Stomach (tissue), 8 donors: ENCODE measurements at regions not wholly inside any gene's neighbourhood (a gene's known extent, or its start where the extent isn't known, plus 50 kb on each side); places are given as distances from the start of the nearest gene placed in this dataset.

Experiments used
- DNase-seq, 2 donors: peaks; one replicate each; pipeline versions ENCODE4 v3.0.0 to v3.0.0-alpha.2; 2013 to 2019
- H3K27ac ChIP-seq, 5 donors: fragments of 200-600 bp in 4 of 5; sonication (generic) in 4 of 5; one replicate each; pipeline ENCODE4 v1.5.1; 2013 to 2019; ENCODE audit warnings: mild to moderate bottlenecking in 1 of 5, moderate library complexity in 1 of 5
- H3K27me3 ChIP-seq, 3 donors: fragments of 200-600 bp; sonication (generic); one replicate each; pipeline ENCODE4 v1.5.1; 2017 to 2019; ENCODE audit warnings: mixed run types in 1 of 3
- H3K36me3 ChIP-seq, 4 donors: fragments of 200-600 bp; sonication (generic); 1 replicate in 3 of 4; 2 replicates in 1 of 4; pipeline ENCODE4 v1.5.1; 2016 to 2019
- H3K4me1 ChIP-seq, 4 donors: fragments of 200-600 bp; sonication (generic); one replicate each; pipeline ENCODE4 v1.5.1; 2016 to 2019
- H3K4me3 ChIP-seq, 4 donors: fragments of 200-600 bp; sonication (generic) in 3 of 4; one replicate each; pipeline ENCODE4 v1.5.1; 2016 to 2019; ENCODE audit warnings: mild to moderate bottlenecking in 1 of 4
- H3K9me3 ChIP-seq, 4 donors: fragments of 200-600 bp; sonication (generic); one replicate each; pipeline ENCODE4 v1.5.1; 2016 to 2019
- CTCF ChIP-seq, 7 experiments: fragments of 450-650 bp in 4 of 7; fragments of 200-600 bp in 3 of 7; sonication (generic) in 3 of 7; IDR thresholded peaks; one replicate each; pipeline ENCODE4 v1.5.1; 2016 to 2019; ENCODE audit warnings: antibody characterized with exemption in 7 of 7, control low read depth in 2 of 7, mild to moderate bottlenecking in 1 of 7
- EP300 ChIP-seq: sonication (generic); formaldehyde crosslinking; IDR thresholded peaks from one replicate; pipeline ENCODE4 v1.6.1; 2017; ENCODE audit warnings: antibody characterized with exemption
- POLR2A ChIP-seq, 4 donors: fragments of 450-650 bp; IDR thresholded peaks; one replicate each; pipeline ENCODE4 v1.6.1; 2016; ENCODE audit warnings: antibody characterized with exemption in 4 of 4, control low read depth in 2 of 4, mild to moderate bottlenecking in 1 of 4, moderate library complexity in 1 of 4
- POLR2AphosphoS5 ChIP-seq, 3 donors: sonication (generic); formaldehyde crosslinking; IDR thresholded peaks; one replicate each; pipeline ENCODE4 v1.6.1; 2016; ENCODE audit warnings: antibody characterized with exemption in 3 of 3
- WGBS, 5 donors: extraction: QIAGEN DNeasy Blood & Tissue Kit in 3 of 5; methylation state at CpG; one replicate each; pipeline versions ENCODE4 v1.1.5 to v1.1.7; 2013 to 2018; 5-methylcytosine and 5-hydroxymethylcytosine counted together
- intact Hi-C: fragments of 100-400 bp; cut with DNase I; formaldehyde crosslinking; loops from one replicate; pipeline ENCODE4 v1.15.1; 2023; ENCODE audit warnings: low total_unique reads
- donor health status: healthy with polysubstance abuse.
- donor health status: Bipolar disorder and iron deficiency.
- donor health status: healthy.

GRCh38 chr7:88669913-88670312 lies 89.6 kb upstream of the ZNF804B start:
- no peaks in the 10 kb centered on the region for H3K27me3 ChIP-seq
- H3K36me3 ChIP-seq = no peaks in the 10 kb centered on the region
- no peak overlapping the region for H3K27ac ChIP-seq
- no peaks in the 10 kb centered on the region for H3K4me1 ChIP-seq
- WGBS, 5 donors = 82 to 93% (median 91%) methylated on average over 3 of the region's 3 CpGs
- intact Hi-C loops = no loop called here
- no peak for TF ChIP-seq CTCF (IDR thresholded peaks at IDR 0.05)
- TF ChIP-seq EP300 = no peak
- no peak for TF ChIP-seq POLR2AphosphoS5 (IDR thresholded peaks at IDR 0.05)
- TF ChIP-seq POLR2A (IDR thresholded peaks at IDR 0.05) = no peak
- H3K9me3 ChIP-seq = no peaks in the 10 kb centered on the region
- no peak for DNase-seq
- no peak overlapping the region for H3K4me3 ChIP-seq

GRCh38 chr7:88668591-88668990 lies 90.9 kb upstream of the ZNF804B start:
- no peaks in the 10 kb centered on the region for H3K9me3 ChIP-seq
- intact Hi-C loops = no loop called here

GRCh38 chr7:88666626-88667025 lies 92.9 kb upstream of the ZNF804B start:
- H3K27me3 ChIP-seq = no peaks in the 10 kb centered on the region
- H3K36me3 ChIP-seq = no peaks in the 10 kb centered on the region
- H3K27ac ChIP-seq = no peak overlapping the region
- no peaks in the 10 kb centered on the region for H3K9me3 ChIP-seq
- no peak for DNase-seq
- H3K4me3 ChIP-seq = no peak overlapping the region
- TF ChIP-seq EP300 = no peak
- TF ChIP-seq POLR2AphosphoS5 (IDR thresholded peaks at IDR 0.05) = no peak
- no peak for TF ChIP-seq CTCF (IDR thresholded peaks at IDR 0.05)
- no peak for TF ChIP-seq POLR2A (IDR thresholded peaks at IDR 0.05)
- H3K4me1 ChIP-seq = no peaks in the 10 kb centered on the region
- intact Hi-C loops = no loop called here

More at GRCh38 chr7:88668591-88668990, 90.9 kb upstream of the ZNF804B start:
- Histone ChIP-seq H3K4me3 (no peak overlapping the region), H3K4me1 (no peaks in the 10 kb centered on the region), H3K36me3 (no peaks in the 10 kb centered on the region), H3K27ac (no peak overlapping the region), H3K27me3 (no peaks in the 10 kb centered on the region)
- no peak for DNase-seq
- no peak for TF ChIP-seq EP300
- TF ChIP-seq POLR2AphosphoS5 (IDR thresholded peaks at IDR 0.05) = no peak
- no peak for TF ChIP-seq CTCF (IDR thresholded peaks at IDR 0.05)
- no peak for TF ChIP-seq POLR2A (IDR thresholded peaks at IDR 0.05)
- WGBS, 5 donors = 62 to 83% (median 78%) methylated on average over 1 of the region's 1 CpG

GRCh38 chr7:88665892-88666514 lies 93.5 kb upstream of the ZNF804B start:
- no peak for TF ChIP-seq CTCF (IDR thresholded peaks at IDR 0.05)
- no peak for TF ChIP-seq POLR2AphosphoS5 (IDR thresholded peaks at IDR 0.05)
- H3K4me3 ChIP-seq = no peak overlapping the region
- intact Hi-C loops = no loop called here
- DNase-seq = peak in 1 of 2 donors; percentile 8
- no peaks in the 10 kb centered on the region for H3K4me1 ChIP-seq
- H3K27ac ChIP-seq = no peak overlapping the region
- no peaks in the 10 kb centered on the region for H3K9me3 ChIP-seq
- no peaks in the 10 kb centered on the region for H3K27me3 ChIP-seq
- WGBS, 5 donors = 51 to 69% (median 53%) methylated on average over 3 of the region's 3 CpGs
- no peaks in the 10 kb centered on the region for H3K36me3 ChIP-seq
